BE2C (cell line): ENCODE measurements at regions not wholly inside any gene's neighbourhood (a gene's known extent, or its start where the extent isn't known, plus 50 kb on each side); places are given as distances from the start of the nearest gene placed in this dataset.
"Not testable (repeated sequence)": the region's sequence is repeated elsewhere in the genome, so short reads cannot be mapped to it uniquely, and the experiment has no call there.

ENCODE experiments used
- DNase-seq: peaks from one replicate; pipeline ENCODE4 v3.0.0-alpha.2; 2020
- H3K27me3 ChIP-seq: fragments of 250-450 bp; sonication (Bioruptor Pico); 2 replicates; pipeline ENCODE4 v1.5.1; 2020; ENCODE audit warnings: mild to moderate bottlenecking
- H3K36me3 ChIP-seq: fragments of 250-450 bp; sonication (Bioruptor Pico); 2 replicates; pipeline ENCODE4 v1.5.1; 2020; ENCODE audit warnings: mild to moderate bottlenecking
- H3K4me1 ChIP-seq: fragments of 250-450 bp; sonication (Bioruptor Pico); 2 replicates; pipeline ENCODE4 v1.5.1; 2020
- H3K4me3 ChIP-seq: 2 replicates; pipeline ENCODE4 v1.5.1; 2011; ENCODE audit warnings: low read depth, low read length
- H3K9me3 ChIP-seq: fragments of 250-450 bp; sonication (Bioruptor Pico); 2 replicates; pipeline ENCODE4 v1.5.1; 2020
- TF ChIP-seq, protein P1 (sequence below): IDR thresholded peaks from 2 replicates; pipeline ENCODE4 v1.5.1; 2012; ENCODE audit warnings: mild to moderate bottlenecking, low read depth, low read length

DNA sequence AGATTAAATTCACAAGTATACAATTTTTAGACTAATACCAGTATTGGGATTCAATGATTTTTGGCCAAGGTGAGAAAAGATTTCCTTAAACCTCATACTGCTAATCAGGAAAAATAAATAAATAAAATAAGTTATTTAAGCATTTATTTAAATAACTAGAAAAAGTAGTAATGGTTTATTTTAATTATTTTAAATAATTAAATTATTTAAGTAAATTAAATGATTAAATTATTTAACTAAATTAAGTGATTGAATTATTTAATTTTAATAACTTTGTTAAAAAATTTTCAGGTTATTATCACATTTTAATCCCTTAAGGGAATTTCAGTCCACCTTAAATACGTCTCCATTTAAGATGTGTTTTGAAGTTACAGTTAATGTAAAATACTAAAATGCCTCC lies 1831.5 kb upstream of the MIR17HG start:
- no peaks in the 10 kb centered on the region for H3K27me3 ChIP-seq
- no peaks in the 10 kb centered on the region for H3K4me1 ChIP-seq
- H3K4me3 ChIP-seq: no peak overlapping the region
- DNase-seq: no peak
- no peaks in the 10 kb centered on the region for H3K36me3 ChIP-seq
- TF ChIP-seq, protein P1, sequence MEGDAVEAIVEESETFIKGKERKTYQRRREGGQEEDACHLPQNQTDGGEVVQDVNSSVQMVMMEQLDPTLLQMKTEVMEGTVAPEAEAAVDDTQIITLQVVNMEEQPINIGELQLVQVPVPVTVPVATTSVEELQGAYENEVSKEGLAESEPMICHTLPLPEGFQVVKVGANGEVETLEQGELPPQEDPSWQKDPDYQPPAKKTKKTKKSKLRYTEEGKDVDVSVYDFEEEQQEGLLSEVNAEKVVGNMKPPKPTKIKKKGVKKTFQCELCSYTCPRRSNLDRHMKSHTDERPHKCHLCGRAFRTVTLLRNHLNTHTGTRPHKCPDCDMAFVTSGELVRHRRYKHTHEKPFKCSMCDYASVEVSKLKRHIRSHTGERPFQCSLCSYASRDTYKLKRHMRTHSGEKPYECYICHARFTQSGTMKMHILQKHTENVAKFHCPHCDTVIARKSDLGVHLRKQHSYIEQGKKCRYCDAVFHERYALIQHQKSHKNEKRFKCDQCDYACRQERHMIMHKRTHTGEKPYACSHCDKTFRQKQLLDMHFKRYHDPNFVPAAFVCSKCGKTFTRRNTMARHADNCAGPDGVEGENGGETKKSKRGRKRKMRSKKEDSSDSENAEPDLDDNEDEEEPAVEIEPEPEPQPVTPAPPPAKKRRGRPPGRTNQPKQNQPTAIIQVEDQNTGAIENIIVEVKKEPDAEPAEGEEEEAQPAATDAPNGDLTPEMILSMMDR: no peak
- H3K9me3 ChIP-seq: no peaks in the 10 kb centered on the region

DNA sequence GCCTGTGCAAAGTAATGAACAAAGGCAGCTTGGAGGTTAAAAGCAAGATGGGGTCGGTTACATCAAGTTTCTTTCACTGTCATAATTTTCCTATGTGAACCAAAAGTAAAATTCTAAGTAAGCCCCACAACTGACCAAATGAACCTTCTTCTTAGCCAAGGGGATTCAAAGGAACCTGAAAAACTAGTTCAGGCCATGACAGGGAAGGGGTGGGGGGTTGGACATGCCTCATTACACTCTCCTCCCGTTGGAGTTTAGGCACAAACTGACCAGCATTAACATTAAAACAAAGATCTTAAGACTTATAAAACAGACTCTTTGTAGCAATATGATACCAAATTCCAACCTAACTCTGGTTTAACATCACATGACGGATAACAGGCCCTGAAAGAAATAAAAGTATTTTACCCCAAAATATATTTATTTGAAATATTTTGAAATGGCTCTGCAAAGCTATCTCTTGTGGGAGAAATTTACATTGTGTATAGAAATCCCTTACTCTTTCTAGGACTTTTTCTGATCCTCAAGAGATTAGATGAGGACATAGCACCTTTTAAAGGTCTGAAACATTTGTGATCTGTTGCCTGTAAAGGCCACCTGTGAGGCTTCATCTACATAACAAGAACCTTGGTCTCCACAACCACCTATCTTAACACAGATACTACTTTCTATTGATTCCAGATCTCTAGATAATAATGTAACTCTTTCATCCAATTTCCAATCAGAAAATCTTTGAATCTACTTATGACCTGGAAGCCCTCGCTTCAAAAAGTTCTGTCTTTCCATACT lies 1829.0 kb upstream of the MIR17HG start:
- TF ChIP-seq, protein P1: no peak
- no peak for DNase-seq
- H3K36me3 ChIP-seq: no peaks in the 10 kb centered on the region
- no peaks in the 10 kb centered on the region for H3K4me1 ChIP-seq
- H3K27me3 ChIP-seq: no peaks in the 10 kb centered on the region
- no peaks in the 10 kb centered on the region for H3K9me3 ChIP-seq
- H3K4me3 ChIP-seq: no peak overlapping the region

DNA sequence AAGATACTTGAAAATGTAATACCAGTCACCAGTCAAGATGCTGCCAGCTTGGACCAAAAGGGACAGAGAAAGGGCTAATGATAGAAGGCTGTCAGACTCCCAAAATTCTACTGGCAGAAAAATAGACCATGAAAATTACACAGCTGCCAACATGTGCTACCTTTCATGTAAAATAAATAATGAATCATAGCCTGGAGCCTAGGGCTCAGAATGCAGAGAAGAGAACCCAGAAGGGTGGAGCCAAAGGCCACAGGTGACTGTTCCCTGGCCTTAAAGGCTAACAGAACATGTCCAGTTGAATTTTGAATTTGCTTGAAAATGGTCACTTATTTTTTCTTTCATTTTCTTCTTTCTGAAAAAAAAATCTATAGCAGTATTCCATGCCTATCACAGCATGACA lies 1827.0 kb upstream of the MIR17HG start:
- no peak overlapping the region for H3K4me3 ChIP-seq

DNA sequence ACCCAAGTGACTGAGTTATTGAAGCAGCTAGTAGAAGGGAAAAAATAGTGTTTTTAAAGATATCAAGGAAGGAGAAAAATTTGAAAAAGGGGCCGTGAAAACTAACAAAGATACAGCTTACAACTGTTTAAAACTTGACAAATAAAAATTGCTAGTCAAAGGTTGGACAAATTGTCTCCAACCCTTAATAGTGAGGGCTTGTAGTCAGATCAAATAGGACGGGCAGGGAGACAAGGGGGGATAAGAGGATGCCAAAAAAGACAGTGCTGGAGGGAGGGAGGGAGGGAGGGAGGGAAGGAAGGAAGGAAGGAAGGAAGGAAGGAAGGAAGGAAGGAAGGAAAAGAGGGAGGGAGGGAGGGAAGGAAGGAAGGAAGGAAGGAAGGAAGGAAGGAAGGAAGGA lies 1825.8 kb upstream of the MIR17HG start:
- H3K36me3 ChIP-seq, H3K27me3 ChIP-seq, H3K9me3 ChIP-seq, H3K4me3 ChIP-seq, DNase-seq, H3K4me1 ChIP-seq: not testable (repeated sequence)

More for the DNA sequence above, 1827.0 kb upstream of the MIR17HG start:
- DNase-seq: no peak
- H3K4me1 ChIP-seq: no peaks in the 10 kb centered on the region
- no peaks in the 10 kb centered on the region for H3K36me3 ChIP-seq
- no peaks in the 10 kb centered on the region for H3K9me3 ChIP-seq
- TF ChIP-seq, protein P1: no peak
- no peaks in the 10 kb centered on the region for H3K27me3 ChIP-seq

DNA sequence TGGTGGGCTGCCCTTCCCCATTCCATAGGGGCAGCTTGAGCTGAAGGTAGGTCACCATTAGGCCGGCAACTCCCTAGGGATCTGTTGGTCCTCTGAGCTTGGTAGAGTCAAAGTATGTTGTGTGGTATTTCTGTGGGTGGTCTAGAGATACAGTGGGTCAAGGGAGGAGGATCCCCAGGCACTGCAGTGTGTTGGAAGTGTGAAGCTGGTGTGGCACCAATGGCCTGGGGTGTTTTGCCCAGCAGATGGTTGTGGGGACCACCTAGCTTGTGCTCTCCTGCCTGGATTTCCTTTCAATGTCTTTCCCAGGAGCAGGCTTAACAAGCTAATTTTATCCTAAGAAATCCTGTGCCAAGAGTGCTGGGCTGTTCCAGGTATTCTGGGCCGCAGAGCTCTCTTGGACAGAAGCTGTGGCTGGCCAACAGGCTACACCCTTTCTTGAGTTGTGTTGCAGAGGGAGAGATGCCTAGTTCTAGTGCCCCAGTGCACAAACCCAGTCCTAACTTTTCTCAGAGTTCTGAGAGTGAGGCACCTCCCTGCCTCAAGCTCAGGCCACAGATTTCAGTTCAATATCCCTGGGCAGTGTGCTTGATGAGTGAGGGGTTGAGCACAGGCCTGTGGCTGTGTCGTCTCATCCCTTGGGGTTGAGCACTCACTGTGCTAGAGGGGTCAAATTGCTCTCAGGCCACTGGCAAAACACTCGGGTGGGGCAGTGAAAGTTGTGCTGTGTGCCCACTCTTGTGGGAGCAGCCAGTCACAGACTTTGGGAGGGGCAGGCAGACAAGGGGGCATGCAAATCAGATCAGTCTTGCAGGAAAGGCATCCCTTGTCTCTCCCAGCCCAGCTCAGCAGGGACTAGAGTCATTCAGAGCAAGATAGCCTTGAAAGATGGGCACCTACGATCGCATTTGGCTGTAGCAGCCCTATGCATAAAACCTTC lies 1806.1 kb upstream of the MIR17HG start:
- Histone ChIP-seq H3K27me3 (no peaks in the 10 kb centered on the region), H3K9me3 (no peaks in the 10 kb centered on the region), H3K4me3 (no peak overlapping the region), H3K36me3 (no peaks in the 10 kb centered on the region), H3K4me1 (no peaks in the 10 kb centered on the region)
- TF ChIP-seq, protein P1: no peak
- no peak for DNase-seq

DNA sequence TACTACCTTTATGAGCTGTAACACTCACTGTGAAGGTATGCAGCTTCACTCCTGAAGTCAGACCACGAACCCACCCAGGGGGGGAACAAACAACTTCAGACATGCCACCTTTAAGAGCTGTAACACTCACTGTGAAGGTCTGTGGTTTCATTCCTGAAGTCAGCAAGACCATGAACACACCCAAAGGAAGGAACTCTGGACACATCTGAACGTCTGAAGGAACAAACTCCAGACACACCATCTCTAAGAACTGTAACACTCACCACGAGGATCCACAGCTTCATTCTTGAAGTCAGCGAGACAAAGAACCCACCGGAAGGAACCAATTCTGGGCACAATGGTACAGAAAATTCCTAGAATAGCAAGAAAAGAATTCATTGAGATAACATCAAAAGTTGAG lies 1796.5 kb upstream of the MIR17HG start:
- DNase-seq: no peak
- Histone ChIP-seq H3K27me3 (no peaks in the 10 kb centered on the region), H3K4me1 (no peaks in the 10 kb centered on the region), H3K9me3 (no peaks in the 10 kb centered on the region), H3K4me3 (no peak overlapping the region), H3K36me3 (no peaks in the 10 kb centered on the region)
- TF ChIP-seq, protein P1: no peak
